Rectal smooth muscle tissue (tissue), 1 donor: ENCODE measurements at regions not wholly inside any gene's neighbourhood (a gene's known extent, or its start where the extent isn't known, plus 50 kb on each side); places are given as distances from the start of the nearest gene placed in this dataset.

Experiments
- H3K27ac ChIP-seq: one replicate; pipeline ENCODE4 v1.7.0; 2013; ENCODE audit warnings: low read depth, low read length, inconsistent platforms
- H3K27me3 ChIP-seq: one replicate; pipeline ENCODE4 v1.7.0; 2013; ENCODE audit warnings: low read length; ENCODE audit not compliant: control insufficient read depth, insufficient read depth
- H3K36me3 ChIP-seq: one replicate; pipeline ENCODE4 v1.7.0; 2013; ENCODE audit warnings: low read length; ENCODE audit not compliant: control insufficient read depth, insufficient read depth
- H3K4me1 ChIP-seq: one replicate; pipeline ENCODE4 v1.7.0; 2013; ENCODE audit warnings: low read length; ENCODE audit not compliant: control insufficient read depth, insufficient read depth
- H3K4me3 ChIP-seq: one replicate; pipeline ENCODE4 v1.7.0; 2013; ENCODE audit warnings: low read length
- H3K9ac ChIP-seq: one replicate; pipeline ENCODE4 v1.7.0; 2013; ENCODE audit warnings: low read length

- Histone ChIP-seq H3K27ac (no peak overlapping the region), H3K9ac (no peak overlapping the region), H3K4me1 (no peaks in the 10 kb centered on the region), H3K36me3 (no peaks in the 10 kb centered on the region), H3K27me3 (no peaks in the 10 kb centered on the region), H3K4me3 (no peak overlapping the region)
Observed at GRCh38 chr15:95162069-95162468, 930.7 kb downstream of the MCTP2 start.

- Histone ChIP-seq H3K4me3 (no peak overlapping the region), H3K36me3 (no peaks in the 10 kb centered on the region), H3K27me3 (no peaks in the 10 kb centered on the region), H3K4me1 (no peaks in the 10 kb centered on the region), H3K27ac (no peak overlapping the region), H3K9ac (no peak overlapping the region)
Observed at GRCh38 chr15:95162531-95162930, 931.2 kb downstream of the MCTP2 start.

- H3K27ac ChIP-seq = no peak overlapping the region
Observed at GRCh38 chr15:95162967-95163531, 931.7 kb downstream of the MCTP2 start.

GRCh38 chr15:95168152-95168551, 936.8 kb downstream of the MCTP2 start:
- Histone ChIP-seq H3K36me3 (no peaks in the 10 kb centered on the region), H3K27ac (no peak overlapping the region), H3K9ac (no peak overlapping the region), H3K4me1 (no peaks in the 10 kb centered on the region), H3K4me3 (no peak overlapping the region), H3K27me3 (no peaks in the 10 kb centered on the region)

More at GRCh38 chr15:95162967-95163531, 931.7 kb downstream of the MCTP2 start:
- no peaks in the 10 kb centered on the region for H3K4me1 ChIP-seq
- no peak overlapping the region for H3K9ac ChIP-seq
- H3K4me3 ChIP-seq = no peak overlapping the region
- no peaks in the 10 kb centered on the region for H3K36me3 ChIP-seq
- no peaks in the 10 kb centered on the region for H3K27me3 ChIP-seq

GRCh38 chr15:95168951-95169431, 937.6 kb downstream of the MCTP2 start:
- Histone ChIP-seq H3K27ac (no peak overlapping the region), H3K36me3 (no peaks in the 10 kb centered on the region), H3K27me3 (no peaks in the 10 kb centered on the region), H3K9ac (no peak overlapping the region), H3K4me3 (no peak overlapping the region), H3K4me1 (no peaks in the 10 kb centered on the region)

GRCh38 chr15:95169541-95170459, 938.4 kb downstream of the MCTP2 start:
- peak overlapping the region; percentile 35 for H3K4me3 ChIP-seq
- H3K9ac ChIP-seq = no peak overlapping the region
- no peaks in the 10 kb centered on the region for H3K4me1 ChIP-seq
- H3K27me3 ChIP-seq = no peaks in the 10 kb centered on the region
- no peak overlapping the region for H3K27ac ChIP-seq
- no peaks in the 10 kb centered on the region for H3K36me3 ChIP-seq

- no peak overlapping the region for H3K27ac ChIP-seq
- peak overlapping the region; percentile 35 for H3K4me3 ChIP-seq
- H3K4me1 ChIP-seq = no peaks in the 10 kb centered on the region
- no peaks in the 10 kb centered on the region for H3K27me3 ChIP-seq
- no peak overlapping the region for H3K9ac ChIP-seq
- no peaks in the 10 kb centered on the region for H3K36me3 ChIP-seq
Observed at GRCh38 chr15:95170561-95171380, 939.4 kb downstream of the MCTP2 start.

GRCh38 chr15:95171564-95171963, 940.2 kb downstream of the MCTP2 start:
- H3K27ac ChIP-seq = no peak overlapping the region
- H3K4me3 ChIP-seq = no peak overlapping the region
- no peaks in the 10 kb centered on the region for H3K36me3 ChIP-seq
- H3K27me3 ChIP-seq = no peaks in the 10 kb centered on the region
- no peak overlapping the region for H3K9ac ChIP-seq
- no peaks in the 10 kb centered on the region for H3K4me1 ChIP-seq

GRCh38 chr15:95174301-95175259, 943.2 kb downstream of the MCTP2 start:
- Histone ChIP-seq H3K27ac (no peak overlapping the region), H3K9ac (no peak overlapping the region), H3K4me3 (no peak overlapping the region), H3K36me3 (no peaks in the 10 kb centered on the region), H3K27me3 (no peaks in the 10 kb centered on the region), H3K4me1 (no peaks in the 10 kb centered on the region)

GRCh38 chr15:95175914-95176658, 944.7 kb downstream of the MCTP2 start:
- Histone ChIP-seq H3K4me3 (no peak overlapping the region), H3K27ac (no peak overlapping the region), H3K9ac (no peak overlapping the region)

More at GRCh38 chr15:95175914-95176658, 944.7 kb downstream of the MCTP2 start:
- H3K27me3 ChIP-seq = no peaks in the 10 kb centered on the region
- H3K4me1 ChIP-seq = no peaks in the 10 kb centered on the region
- H3K36me3 ChIP-seq = no peaks in the 10 kb centered on the region
